HS-5 (cell line): ENCODE measurements at regions not wholly inside any gene's neighbourhood (a gene's known extent, or its start where the extent isn't known, plus 50 kb on each side); places are given as distances from the start of the nearest gene placed in this dataset.
A peak's percentile ranks its signal among the peaks of the same experiment; 100 is the strongest.

Experiments used
- DNase-seq: peaks from one replicate; pipeline ENCODE4 v3.0.0-alpha.2; 2012; ENCODE audit warnings: low read depth

- no peak for DNase-seq
These were observed 133.1 kb downstream of the IQUB start for GRCh38 chr7:123401295-123401694.

- DNase-seq = no peak
These were observed 134.2 kb downstream of the IQUB start for GRCh38 chr7:123400196-123400595.

GRCh38 chr7:123398921-123399320, 135.5 kb downstream of the IQUB start:
- DNase-seq = no peak

- DNase-seq = no peak
These were observed 136.6 kb downstream of the IQUB start for GRCh38 chr7:123397746-123398338.

- DNase-seq = no peak
These were observed 140.8 kb downstream of the IQUB start for GRCh38 chr7:123393623-123394022.

GRCh38 chr7:123372368-123372767, 162.0 kb downstream of the IQUB start:
- DNase-seq = no peak

- DNase-seq = no peak
These were observed 166.8 kb downstream of the IQUB start for GRCh38 chr7:123367484-123368122.

- DNase-seq = no peak
These were observed 167.3 kb upstream of the SLC13A1 start for GRCh38 chr7:123367031-123367430.

GRCh38 chr7:123366626-123367025, 166.9 kb upstream of the SLC13A1 start:
- DNase-seq = no peak

- DNase-seq = no peak
These were observed 160.9 kb upstream of the SLC13A1 start for GRCh38 chr7:123360631-123361030.

- DNase-seq = no peak
These were observed 155.9 kb upstream of the SLC13A1 start for GRCh38 chr7:123355576-123356190.

GRCh38 chr7:123352973-123353372, 153.2 kb upstream of the SLC13A1 start:
- DNase-seq = peak; percentile 13

- DNase-seq = no peak
These were observed 152.0 kb upstream of the SLC13A1 start for GRCh38 chr7:123351516-123352505.

GRCh38 chr7:123351027-123351426, 151.3 kb upstream of the SLC13A1 start:
- no peak for DNase-seq

- DNase-seq = no peak
These were observed 148.9 kb upstream of the SLC13A1 start for GRCh38 chr7:123348690-123349089.

GRCh38 chr7:123346766-123347165, 147.0 kb upstream of the SLC13A1 start:
- DNase-seq = no peak

- no peak for DNase-seq
These were observed 143.8 kb upstream of the SLC13A1 start for GRCh38 chr7:123343611-123344010.

GRCh38 chr7:123341102-123341501, 141.3 kb upstream of the SLC13A1 start:
- no peak for DNase-seq

- no peak for DNase-seq
These were observed 138.9 kb upstream of the SLC13A1 start for GRCh38 chr7:123338688-123339087.

GRCh38 chr7:123329988-123330643, 130.3 kb upstream of the SLC13A1 start:
- DNase-seq = no peak

- no peak for DNase-seq
These were observed 127.9 kb upstream of the SLC13A1 start for GRCh38 chr7:123327661-123328060.

GRCh38 chr7:123324283-123324682, 124.5 kb upstream of the SLC13A1 start:
- no peak for DNase-seq
